Stimulated activated CD8-positive, alpha-beta memory T cell treated with anti-CD3 and anti-CD28 coated beads, Interleukin-15, amount 100 ng/mL, for 1 hour (primary cell): ENCODE measurements at regions not wholly inside any gene's neighbourhood (a gene's known extent, or its start where the extent isn't known, plus 50 kb on each side); places are given as distances from the start of the nearest gene placed in this dataset.
"Not testable (repeated sequence)": the region's sequence is repeated elsewhere in the genome, so short reads cannot be mapped to it uniquely, and the experiment has no call there.

Experiments
- DNase-seq: peaks from one replicate; pipeline ENCODE4 v3.0.0-alpha.2; 2020; ENCODE audit warnings: low read depth

GRCh38 chr22:47408409-47408808 is 646.0 kb downstream of the TBC1D22A start:
- no peak for DNase-seq

GRCh38 chr22:47407461-47408025 is 645.1 kb downstream of the TBC1D22A start:
- DNase-seq: no peak

DNA sequence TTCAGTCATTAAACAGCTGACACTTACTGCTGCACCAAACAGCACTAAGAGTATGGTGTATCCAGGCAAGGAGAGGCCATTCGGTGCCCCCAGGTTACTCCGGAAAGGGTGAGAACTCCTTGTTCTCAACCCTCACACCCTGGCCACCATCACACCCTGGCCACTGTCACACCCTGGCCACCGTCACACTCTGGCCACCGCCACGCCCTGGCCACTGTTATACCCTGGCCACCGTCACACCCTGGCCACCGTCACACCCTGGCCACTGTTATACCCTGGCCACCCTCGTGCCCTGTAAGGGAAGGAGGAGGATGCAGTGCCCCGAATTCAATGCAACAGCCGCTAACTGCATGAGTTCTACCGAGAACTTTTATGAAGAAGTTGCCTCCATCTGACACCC is 644.4 kb downstream of the TBC1D22A start:
- no peak for DNase-seq

- no peak for DNase-seq
Measured at GRCh38 chr22:47406180-47406834, 643.9 kb downstream of the TBC1D22A start.

GRCh38 chr22:47405222-47405621 is 642.8 kb downstream of the TBC1D22A start:
- DNase-seq: not testable (repeated sequence)

- DNase-seq: no peak
Measured at GRCh38 chr22:47402876-47403525, 640.6 kb downstream of the TBC1D22A start.

GRCh38 chr22:47401976-47402770 is 639.7 kb downstream of the TBC1D22A start:
- DNase-seq: no peak

DNA sequence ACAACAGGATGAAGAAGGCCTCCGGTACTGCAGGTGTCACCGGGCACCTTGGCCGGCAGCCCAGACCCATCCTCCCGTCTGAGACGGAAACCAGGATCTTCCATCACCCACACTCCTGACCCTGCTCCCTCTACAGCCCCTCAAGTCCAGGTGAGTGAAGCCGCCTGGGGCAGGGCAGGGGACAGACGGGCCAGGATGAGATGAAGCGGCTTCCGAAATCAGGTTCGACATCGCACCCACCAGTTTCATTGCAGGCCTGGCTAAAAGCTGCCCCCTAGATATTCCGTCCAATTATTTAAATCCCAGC is 639.1 kb downstream of the TBC1D22A start:
- DNase-seq: no peak

DNA sequence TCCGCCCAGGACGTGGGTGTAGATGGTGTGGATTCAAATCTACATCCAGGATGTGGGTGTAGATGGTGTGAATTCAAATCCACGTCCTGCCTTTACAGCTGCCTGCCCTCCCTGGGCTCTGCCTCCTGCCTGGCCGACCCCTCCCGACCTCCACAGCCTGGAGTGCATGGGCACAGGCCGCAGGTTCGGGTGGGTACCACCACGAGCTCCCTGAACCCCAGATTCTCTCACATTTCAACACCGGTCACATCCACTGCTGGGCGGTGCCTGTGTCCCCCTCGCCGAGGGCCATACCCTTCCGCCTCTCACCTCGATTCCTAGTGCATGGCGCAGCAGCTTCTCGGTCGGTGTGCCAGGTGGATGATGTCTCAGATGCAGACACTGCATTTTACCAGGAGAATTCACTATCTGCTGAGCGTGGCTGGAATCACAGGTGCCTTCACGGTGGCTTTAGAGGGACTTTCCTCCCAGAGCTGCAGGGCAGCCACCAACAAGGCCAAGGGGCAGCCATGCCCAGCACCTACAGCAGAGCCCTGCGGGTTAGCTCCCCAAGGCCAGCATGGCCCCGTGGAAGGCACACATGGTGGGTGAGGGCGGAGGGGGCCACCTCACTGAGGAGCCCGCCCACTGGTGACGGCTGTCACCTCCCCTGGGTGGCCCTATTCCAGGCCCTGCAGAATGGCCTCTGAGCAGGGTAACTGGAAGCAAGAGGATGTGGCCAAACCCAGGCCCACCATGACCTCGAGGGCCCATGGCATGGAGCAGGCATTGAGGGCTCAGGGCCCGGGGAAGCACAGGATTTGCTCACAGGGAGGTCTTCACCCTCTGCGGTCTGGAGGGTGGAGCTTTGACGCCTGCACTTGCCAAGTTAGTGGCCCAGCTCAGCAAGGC is 638.5 kb downstream of the TBC1D22A start:
- no peak for DNase-seq

DNA sequence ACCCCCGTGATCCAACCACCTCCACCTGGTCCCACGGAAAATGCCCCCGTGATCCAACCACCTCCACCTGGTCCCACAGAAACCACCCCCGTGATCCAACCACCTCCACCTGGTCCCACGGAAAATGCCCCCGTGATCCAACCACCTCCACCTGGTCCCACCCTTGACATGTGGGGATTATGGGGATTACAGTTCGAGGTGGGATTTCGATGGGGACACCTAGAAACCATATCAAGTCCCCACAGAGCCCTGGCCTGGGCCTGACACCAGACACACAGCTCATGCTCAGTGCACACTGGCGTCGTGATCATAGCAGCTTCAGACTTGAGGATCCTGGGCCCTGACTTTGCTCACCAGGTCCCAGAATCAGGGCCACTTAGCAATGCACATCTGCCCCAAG is 637.7 kb downstream of the TBC1D22A start:
- not testable (repeated sequence) for DNase-seq

- no peak for DNase-seq
Measured at GRCh38 chr22:47398921-47399790, 636.7 kb downstream of the TBC1D22A start.

DNA sequence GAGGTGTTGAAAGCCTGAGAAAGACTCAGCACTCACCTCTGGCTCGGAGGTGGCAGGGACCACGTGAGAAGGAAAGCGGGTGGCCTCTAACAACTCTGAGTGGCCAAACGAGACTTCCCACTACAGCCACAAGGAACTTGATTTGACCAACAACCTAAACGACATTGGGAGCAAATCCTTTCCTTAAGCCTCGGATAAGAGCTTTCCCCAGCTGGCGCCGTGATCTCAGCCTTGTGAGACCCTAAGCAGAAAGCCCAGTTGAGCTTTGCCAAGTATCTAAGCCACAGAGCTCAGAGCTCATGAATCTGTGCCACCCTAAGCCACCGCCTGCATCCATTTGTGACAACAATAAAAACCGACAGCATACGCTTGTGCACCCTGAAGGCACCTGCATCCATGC is 636.0 kb downstream of the TBC1D22A start:
- DNase-seq: no peak

DNA sequence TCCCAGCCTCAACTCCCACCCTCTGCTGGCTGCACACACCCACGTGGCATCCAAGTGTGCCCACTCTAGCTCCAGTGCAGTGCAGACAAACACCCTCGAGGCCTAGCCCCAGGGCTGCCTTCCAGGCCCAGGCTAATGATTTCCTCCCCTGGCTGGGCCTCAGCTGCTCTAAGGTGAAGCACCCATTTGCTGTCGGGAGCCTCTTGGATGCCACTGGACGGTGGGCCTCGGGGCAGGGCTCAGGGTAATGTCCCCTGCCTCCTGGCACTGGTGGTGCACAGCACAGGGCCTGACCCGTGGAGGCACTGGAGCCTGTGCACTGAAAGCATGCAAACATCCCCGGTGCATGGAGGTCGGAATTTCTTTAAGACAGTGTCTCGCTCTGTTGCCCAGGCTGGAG is 635.2 kb downstream of the TBC1D22A start:
- DNase-seq: no peak

- no peak for DNase-seq
Measured at GRCh38 chr22:47396515-47396914, 634.1 kb downstream of the TBC1D22A start.

- no peak for DNase-seq
Measured at GRCh38 chr22:47396105-47396504, 633.7 kb downstream of the TBC1D22A start.

DNA sequence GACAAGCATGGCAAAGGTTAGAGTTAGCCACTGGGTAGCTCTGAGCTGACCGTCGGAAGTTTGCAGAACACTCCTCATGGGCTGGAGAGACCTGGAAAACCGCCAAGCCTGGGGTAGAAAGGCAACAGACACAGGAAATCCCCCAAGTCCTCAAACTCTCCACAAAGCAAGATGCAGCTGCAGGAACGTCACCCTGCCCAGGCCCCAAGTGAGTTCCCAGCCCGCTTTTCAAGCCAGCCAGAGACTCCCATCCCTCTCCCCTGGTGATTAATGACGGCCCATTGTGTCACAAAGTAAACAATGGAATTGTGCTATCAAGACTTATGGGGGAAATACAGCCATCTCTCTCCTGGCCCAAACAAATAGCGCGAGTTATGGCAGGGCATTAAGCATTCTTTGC is 633.0 kb downstream of the TBC1D22A start:
- no peak for DNase-seq

- DNase-seq: no peak
Measured at GRCh38 chr22:47394504-47395440, 632.3 kb downstream of the TBC1D22A start.

DNA sequence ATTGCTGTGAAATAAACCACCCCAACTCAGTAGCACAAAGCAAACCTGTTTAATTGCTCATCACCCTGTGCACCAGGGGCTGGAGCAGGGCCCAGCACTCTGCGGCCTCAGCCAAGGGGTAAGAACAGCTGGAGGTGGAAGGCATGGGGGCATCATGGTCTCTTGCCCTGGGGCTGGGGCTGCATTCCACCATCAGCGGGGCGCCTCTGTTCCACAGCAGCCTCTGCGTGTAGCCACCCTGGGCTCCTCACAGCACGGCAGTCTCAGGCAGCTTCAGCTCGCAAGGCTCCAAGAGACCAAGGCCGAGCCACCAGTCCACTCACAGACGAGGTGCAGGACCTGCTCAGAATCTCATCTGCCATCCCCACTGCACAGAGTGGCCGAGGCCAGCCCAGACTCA is 630.7 kb downstream of the TBC1D22A start:
- no peak for DNase-seq

- DNase-seq: no peak
Measured at GRCh38 chr22:47392729-47393128, 630.3 kb downstream of the TBC1D22A start.

GRCh38 chr22:47392054-47392347 is 629.6 kb downstream of the TBC1D22A start:
- DNase-seq: no peak
